AG04450 (cell line): ENCODE measurements at regions not wholly inside any gene's neighbourhood (a gene's known extent, or its start where the extent isn't known, plus 50 kb on each side); places are given as distances from the start of the nearest gene placed in this dataset.

ENCODE experiments used
- CTCF ChIA-PET: fragments of 300-600, 350-600 bp; formaldehyde crosslinking; extraction: SDS; loops from one replicate; lab custom pipeline; 2022; ENCODE audit warnings: antibody characterized with exemption, inconsistent platforms; lab: Charles Lee
- POLR2A ChIA-PET: fragments of 350-600 bp; formaldehyde crosslinking; extraction: SDS; loops from one replicate; lab custom pipeline; 2021; ENCODE audit warnings: antibody characterized with exemption, inconsistent platforms; lab: Yijun Ruan, JAX
- DNase-seq: peaks from one replicate; pipeline ENCODE4 v3.0.0-alpha.2; 2011; ENCODE audit warnings: low read depth, low spot score
- H3K27ac ChIP-seq: one replicate; pipeline ENCODE4 v1.5.1; 2012; ENCODE audit warnings: low read depth, low read length, control low read depth
- H3K27me3 ChIP-seq: one replicate; pipeline ENCODE4 v1.6.0; 2012; ENCODE audit warnings: low read length; ENCODE audit not compliant: control insufficient read depth, insufficient read depth
- H3K4me3 ChIP-seq: 2 replicates; pipeline ENCODE4 v1.5.1; 2011; ENCODE audit warnings: mild to moderate bottlenecking, low read depth, low read length, control low read depth
- H3K9me3 ChIP-seq: 2 replicates; pipeline ENCODE4 v1.5.1; 2012; ENCODE audit warnings: low read length; ENCODE audit not compliant: control insufficient read depth, insufficient read depth
- CTCF ChIP-seq: IDR thresholded peaks from 2 replicates; pipeline ENCODE4 v1.5.1; 2011; ENCODE audit warnings: low read depth, low read length, control low read depth, inconsistent platforms

DNA sequence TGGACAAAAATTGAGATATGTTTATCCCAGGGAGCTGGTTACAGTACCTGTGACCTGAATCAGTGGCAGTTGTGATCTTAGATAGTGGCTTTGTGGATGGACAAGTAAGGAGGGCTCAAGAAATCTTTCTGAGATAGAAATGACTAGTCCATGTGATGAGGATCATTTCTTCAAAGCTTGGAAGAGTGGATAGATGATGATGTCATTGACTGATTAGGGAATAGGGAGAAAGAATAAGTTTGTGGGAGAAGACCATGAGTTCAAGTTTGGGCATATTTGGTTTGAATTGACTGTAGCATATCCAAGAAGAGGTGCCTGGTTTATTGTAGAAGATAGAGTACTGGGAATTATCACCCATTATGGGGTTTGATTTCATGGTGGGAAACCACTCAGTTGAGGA lies 336.7 kb upstream of the PRICKLE1 start:
- POLR2A ChIA-PET = no interaction called here
- CTCF ChIA-PET = no interaction called here

GRCh38 chr12:42924482-42924881 lies 334.9 kb upstream of the PRICKLE1 start:
- Histone ChIP-seq H3K9me3 (no peaks in the 10 kb centered on the region), H3K27me3 (no peaks in the 10 kb centered on the region), H3K27ac (no peak overlapping the region), H3K4me3 (no peak overlapping the region)
- DNase-seq = no peak
- CTCF ChIA-PET = interaction anchor here (0.8 kb wide), 1 partner anchor 358 kb away, joined by 3 read pairs; no protein-coding TSS in a partner anchor
- POLR2A ChIA-PET = no interaction called here
- TF ChIP-seq CTCF = no peak

More for the DNA sequence above, 336.7 kb upstream of the PRICKLE1 start:
- no peaks in the 10 kb centered on the region for H3K27me3 ChIP-seq
- no peak overlapping the region for H3K27ac ChIP-seq
- no peaks in the 10 kb centered on the region for H3K9me3 ChIP-seq
- no peak for TF ChIP-seq CTCF
- no peak for DNase-seq
- H3K4me3 ChIP-seq = no peak overlapping the region

DNA sequence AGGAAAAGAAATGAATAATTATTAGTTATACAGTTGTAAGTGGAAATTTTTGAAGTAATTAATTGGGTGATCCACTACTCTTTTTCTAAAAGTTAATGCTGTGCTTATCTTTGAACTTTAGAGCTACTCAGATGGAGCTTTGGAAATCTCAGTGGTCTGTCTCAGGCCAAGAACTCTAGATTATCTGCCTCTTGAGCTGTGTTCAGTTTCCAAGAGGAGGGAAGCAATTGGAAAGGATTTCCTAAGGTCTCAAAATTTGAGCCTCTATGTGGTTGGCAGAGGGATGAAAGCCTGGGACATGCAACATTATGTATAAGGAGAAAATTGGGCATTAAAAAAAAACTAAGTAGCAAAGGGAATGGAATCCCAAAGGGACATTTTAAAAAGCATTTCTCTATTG lies 334.0 kb upstream of the PRICKLE1 start:
- POLR2A ChIA-PET = interaction anchor here (0.6 kb wide), 1 partner anchor 10 kb away, joined by 4 read pairs; no protein-coding TSS in a partner anchor
- H3K27ac ChIP-seq = no peak overlapping the region

GRCh38 chr12:42923156-42923555 lies 333.6 kb upstream of the PRICKLE1 start:
- TF ChIP-seq CTCF = no peak
- DNase-seq = no peak
- no peaks in the 10 kb centered on the region for H3K27me3 ChIP-seq
- no peaks in the 10 kb centered on the region for H3K9me3 ChIP-seq
- ChIA-PET CTCF (no interaction called here), POLR2A (interaction anchor here (0.6 kb wide), 2 partner anchors 10 to 440 kb away, joined by 4 to 15 read pairs; no protein-coding TSS in a partner anchor)
- H3K27ac ChIP-seq = no peak overlapping the region
- no peak overlapping the region for H3K4me3 ChIP-seq

More for the DNA sequence above, 334.0 kb upstream of the PRICKLE1 start:
- TF ChIP-seq CTCF = no peak
- Histone ChIP-seq H3K4me3 (no peak overlapping the region), H3K9me3 (no peaks in the 10 kb centered on the region), H3K27me3 (no peaks in the 10 kb centered on the region)
- no peak for DNase-seq
- CTCF ChIA-PET = no interaction called here

DNA sequence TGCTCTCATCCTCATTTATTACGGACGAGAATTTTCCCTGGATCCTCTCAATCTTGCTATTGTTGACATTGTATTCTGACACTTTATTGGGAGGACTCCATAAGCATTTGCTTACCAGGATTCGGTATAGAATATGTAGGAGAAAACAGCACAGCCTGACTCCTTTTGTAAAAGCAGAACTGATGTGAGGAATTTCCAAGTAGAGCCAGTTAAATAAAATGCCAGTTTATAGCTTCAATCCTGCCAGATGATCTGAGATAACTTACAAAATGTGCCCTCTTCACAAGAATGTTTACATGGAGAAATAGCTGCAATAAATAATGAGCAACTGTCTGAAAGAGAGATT lies 332.9 kb upstream of the PRICKLE1 start:
- no peak for DNase-seq
- ChIA-PET CTCF (no interaction called here), POLR2A (interaction anchor here (0.6 kb wide), 1 partner anchor 439 kb away, joined by 15 read pairs; no protein-coding TSS in a partner anchor)
- no peak for TF ChIP-seq CTCF
- Histone ChIP-seq H3K9me3 (no peaks in the 10 kb centered on the region), H3K27ac (no peak overlapping the region), H3K27me3 (no peaks in the 10 kb centered on the region), H3K4me3 (no peak overlapping the region)
